Central memory CD8-positive, alpha-beta T cell (primary cell): ENCODE measurements at regions not wholly inside any gene's neighbourhood (a gene's known extent, or its start where the extent isn't known, plus 50 kb on each side); places are given as distances from the start of the nearest gene placed in this dataset.
"Not testable (repeated sequence)": the region's sequence is repeated elsewhere in the genome, so short reads cannot be mapped to it uniquely, and the experiment has no call there.

Experiments used
- ATAC-seq: fragments of 150-1000 bp; cut with Tn5 transposase; replicated peaks from 2 replicates; pipeline ENCODE4 v1.10.0; 2022; ENCODE audit warnings: mild to moderate bottlenecking, moderate FRiP score, moderate number of reproducible peaks; ENCODE audit not compliant: poor library complexity, severe bottlenecking; ENCODE audit errors: extremely low read depth
- DNase-seq, 2 donors: peaks; one replicate each; pipeline ENCODE4 v3.0.0; 2021; ENCODE audit warnings: low spot score in 2 of 2
- H3K27ac Mint-ChIP-seq: one replicate; pipeline ENCODE4 v1.8.0; 2022; ENCODE audit warnings: low read depth, mild to moderate bottlenecking, moderate library complexity, mixed read lengths
- H3K27me3 Mint-ChIP-seq: one replicate; pipeline ENCODE4 v1.8.0; 2022; ENCODE audit warnings: mixed read lengths
- H3K36me3 Mint-ChIP-seq: one replicate; pipeline ENCODE4 v1.8.0; 2022; ENCODE audit warnings: mild to moderate bottlenecking, moderate library complexity, mixed read lengths; ENCODE audit not compliant: insufficient read depth
- H3K4me1 Mint-ChIP-seq: one replicate; pipeline ENCODE4 v1.8.0; 2022; ENCODE audit warnings: mixed read lengths
- H3K4me3 Mint-ChIP-seq: one replicate; pipeline ENCODE4 v1.8.0; 2022; ENCODE audit warnings: mild to moderate bottlenecking, moderate library complexity, mixed read lengths
- H3K9me3 Mint-ChIP-seq: one replicate; pipeline ENCODE4 v1.8.0; 2022; ENCODE audit warnings: mixed read lengths

- no peak overlapping the region for H3K4me3 Mint-ChIP-seq
- H3K4me1 Mint-ChIP-seq: no peaks in the 10 kb centered on the region
- no peaks in the 10 kb centered on the region for H3K36me3 Mint-ChIP-seq
- no peak overlapping the region for H3K27ac Mint-ChIP-seq
- peaks cover 7% of the 10 kb centered on the region for H3K9me3 Mint-ChIP-seq
- no peak for DNase-seq
- no peak for ATAC-seq
- no peaks in the 10 kb centered on the region for H3K27me3 Mint-ChIP-seq
Observed at GRCh38 chr4:160373911-160374310, 1271.0 kb downstream of the RAPGEF2 start.

GRCh38 chr4:160375772-160376452 is 1273.0 kb downstream of the RAPGEF2 start:
- DNase-seq (no peak), ATAC-seq (no peak)
- Mint-ChIP-seq H3K9me3 (peaks cover 2% of the 10 kb centered on the region), H3K36me3 (no peaks in the 10 kb centered on the region), H3K27ac (no peak overlapping the region), H3K4me1 (no peaks in the 10 kb centered on the region), H3K27me3 (no peaks in the 10 kb centered on the region), H3K4me3 (no peak overlapping the region)

GRCh38 chr4:160386846-160387245 is 1284.0 kb downstream of the RAPGEF2 start:
- Mint-ChIP-seq H3K27me3 (no peaks in the 10 kb centered on the region), H3K4me3 (no peak overlapping the region), H3K9me3 (peaks cover 31% of the 10 kb centered on the region), H3K36me3 (no peaks in the 10 kb centered on the region), H3K4me1 (no peaks in the 10 kb centered on the region), H3K27ac (no peak overlapping the region)
- no peak for ATAC-seq
- no peak for DNase-seq

- Mint-ChIP-seq H3K27ac (no peak overlapping the region), H3K27me3 (no peaks in the 10 kb centered on the region), H3K36me3 (no peaks in the 10 kb centered on the region)
Observed at GRCh38 chr4:160399826-160400225, 1296.9 kb downstream of the RAPGEF2 start.

GRCh38 chr4:160403081-160403480 is 1300.2 kb downstream of the RAPGEF2 start:
- ATAC-seq (no peak), DNase-seq (no peak)
- Mint-ChIP-seq H3K4me1 (no peaks in the 10 kb centered on the region), H3K9me3 (peaks cover 9% of the 10 kb centered on the region), H3K27me3 (no peaks in the 10 kb centered on the region), H3K4me3 (no peak overlapping the region), H3K36me3 (no peaks in the 10 kb centered on the region), H3K27ac (no peak overlapping the region)

More at GRCh38 chr4:160399826-160400225, 1296.9 kb downstream of the RAPGEF2 start:
- DNase-seq: no peak
- no peaks in the 10 kb centered on the region for H3K4me1 Mint-ChIP-seq
- H3K4me3 Mint-ChIP-seq: no peak overlapping the region
- no peak for ATAC-seq
- H3K9me3 Mint-ChIP-seq: peaks cover 23% of the 10 kb centered on the region

- Mint-ChIP-seq H3K9me3 (peaks cover 12% of the 10 kb centered on the region), H3K27me3 (no peaks in the 10 kb centered on the region), H3K27ac (no peak overlapping the region), H3K4me3 (no peak overlapping the region), H3K36me3 (no peaks in the 10 kb centered on the region), H3K4me1 (no peaks in the 10 kb centered on the region)
- no peak for ATAC-seq
- DNase-seq: no peak
Observed at GRCh38 chr4:160406263-160406825, 1303.5 kb downstream of the RAPGEF2 start.

- peaks cover 2% of the 10 kb centered on the region for H3K36me3 Mint-ChIP-seq
- no peak for DNase-seq
- H3K27ac Mint-ChIP-seq: no peak overlapping the region
- no peak for ATAC-seq
- H3K9me3 Mint-ChIP-seq: peaks cover 6% of the 10 kb centered on the region
- no peak overlapping the region for H3K4me3 Mint-ChIP-seq
- no peaks in the 10 kb centered on the region for H3K4me1 Mint-ChIP-seq
- no peaks in the 10 kb centered on the region for H3K27me3 Mint-ChIP-seq
Observed at GRCh38 chr4:160414496-160414895, 1311.6 kb downstream of the RAPGEF2 start.

- no peaks in the 10 kb centered on the region for H3K36me3 Mint-ChIP-seq
- no peak overlapping the region for H3K27ac Mint-ChIP-seq
- no peaks in the 10 kb centered on the region for H3K27me3 Mint-ChIP-seq
- no peak for ATAC-seq
- no peak overlapping the region for H3K4me3 Mint-ChIP-seq
- H3K9me3 Mint-ChIP-seq: peaks cover 11% of the 10 kb centered on the region
- no peak for DNase-seq
- H3K4me1 Mint-ChIP-seq: no peaks in the 10 kb centered on the region
Observed at GRCh38 chr4:160423879-160424451, 1321.1 kb downstream of the RAPGEF2 start.

GRCh38 chr4:160426233-160426632 is 1323.4 kb downstream of the RAPGEF2 start:
- Mint-ChIP-seq H3K9me3 (peaks cover 12% of the 10 kb centered on the region), H3K36me3 (no peaks in the 10 kb centered on the region), H3K4me1 (no peaks in the 10 kb centered on the region), H3K27me3 (no peaks in the 10 kb centered on the region), H3K27ac (no peak overlapping the region), H3K4me3 (no peak overlapping the region)
- no peak for DNase-seq
- no peak for ATAC-seq

- no peaks in the 10 kb centered on the region for H3K27me3 Mint-ChIP-seq
- no peak overlapping the region for H3K4me3 Mint-ChIP-seq
- no peak overlapping the region for H3K27ac Mint-ChIP-seq
- no peaks in the 10 kb centered on the region for H3K4me1 Mint-ChIP-seq
- H3K36me3 Mint-ChIP-seq: peaks cover 3% of the 10 kb centered on the region
- DNase-seq (no peak), ATAC-seq (no peak)
- peaks cover 36% of the 10 kb centered on the region for H3K9me3 Mint-ChIP-seq
Observed at GRCh38 chr4:160450876-160451275, 1348.0 kb downstream of the RAPGEF2 start.

- peaks cover 18% of the 10 kb centered on the region for H3K9me3 Mint-ChIP-seq
- not testable (repeated sequence) for H3K4me3 Mint-ChIP-seq, DNase-seq, H3K27ac Mint-ChIP-seq, H3K36me3 Mint-ChIP-seq, H3K4me1 Mint-ChIP-seq, H3K27me3 Mint-ChIP-seq, ATAC-seq
Observed at GRCh38 chr4:160481696-160482690, 1379.1 kb downstream of the RAPGEF2 start.

- ATAC-seq: no peak
- Mint-ChIP-seq H3K27me3 (no peaks in the 10 kb centered on the region), H3K36me3 (peaks cover 2% of the 10 kb centered on the region), H3K4me1 (no peaks in the 10 kb centered on the region), H3K27ac (no peak overlapping the region), H3K9me3 (peaks cover 18% of the 10 kb centered on the region), H3K4me3 (no peak overlapping the region)
- no peak for DNase-seq
Observed at GRCh38 chr4:160485071-160485687, 1382.3 kb downstream of the RAPGEF2 start.
